CMK (cell line): ENCODE measurements at regions not wholly inside any gene's neighbourhood (a gene's known extent, or its start where the extent isn't known, plus 50 kb on each side); places are given as distances from the start of the nearest gene placed in this dataset.
A peak's percentile ranks its signal among the peaks of the same experiment; 100 is the strongest.

Experiments
- DNase-seq: peaks from one replicate; pipeline ENCODE4 v3.0.0-alpha.2; 2010; ENCODE audit warnings: low read depth

GRCh38 chr1:115492019-115492595, 149.7 kb upstream of the VANGL1 start:
- no peak for DNase-seq

- DNase-seq, result no peak
These were observed 150.3 kb upstream of the VANGL1 start for GRCh38 chr1:115491298-115492018.

GRCh38 chr1:115479055-115479482, 141.0 kb upstream of the NGF start:
- DNase-seq, result no peak

GRCh38 chr1:115477071-115477470, 139.0 kb upstream of the NGF start:
- no peak for DNase-seq

GRCh38 chr1:115476616-115477015, 138.6 kb upstream of the NGF start:
- DNase-seq, result no peak

- no peak for DNase-seq
These were observed 137.9 kb upstream of the NGF start for GRCh38 chr1:115475901-115476300.

- DNase-seq, result no peak
These were observed 137.2 kb upstream of the NGF start for GRCh38 chr1:115475252-115475651.

GRCh38 chr1:115473986-115474565, 136.0 kb upstream of the NGF start:
- no peak for DNase-seq

- DNase-seq, result peak; percentile 78
These were observed 131.8 kb upstream of the NGF start for GRCh38 chr1:115469703-115470476.

GRCh38 chr1:115467790-115468189, 129.7 kb upstream of the NGF start:
- no peak for DNase-seq

- DNase-seq, result no peak
These were observed 129.1 kb upstream of the NGF start for GRCh38 chr1:115467196-115467595.

- DNase-seq, result no peak
These were observed 128.4 kb upstream of the NGF start for GRCh38 chr1:115466433-115466832.

GRCh38 chr1:115465802-115466363, 127.8 kb upstream of the NGF start:
- no peak for DNase-seq

- DNase-seq, result no peak
These were observed 125.3 kb upstream of the NGF start for GRCh38 chr1:115463347-115463746.

- no peak for DNase-seq
These were observed 124.6 kb upstream of the NGF start for GRCh38 chr1:115462566-115463076.

GRCh38 chr1:115461526-115461925, 123.5 kb upstream of the NGF start:
- no peak for DNase-seq

GRCh38 chr1:115459161-115459560, 121.1 kb upstream of the NGF start:
- DNase-seq, result no peak

GRCh38 chr1:115458426-115459114, 120.5 kb upstream of the NGF start:
- no peak for DNase-seq

- DNase-seq, result no peak
These were observed 119.2 kb upstream of the NGF start for GRCh38 chr1:115457289-115457688.

- DNase-seq, result no peak
These were observed 118.5 kb upstream of the NGF start for GRCh38 chr1:115456441-115456961.

- DNase-seq, result no peak
These were observed 116.9 kb upstream of the NGF start for GRCh38 chr1:115454837-115455511.
